GM12892 (cell line): ENCODE measurements at regions not wholly inside any gene's neighbourhood (a gene's known extent, or its start where the extent isn't known, plus 50 kb on each side); places are given as distances from the start of the nearest gene placed in this dataset.

Experiments used
- POLR2A ChIP-seq: IDR thresholded peaks from 2 replicates; pipeline ENCODE4 v1.6.1; 2011; ENCODE audit warnings: low read depth, low read length, control low read depth
- POLR2AphosphoS5 ChIP-seq: IDR thresholded peaks from 2 replicates; pipeline ENCODE4 v1.6.1; 2011; ENCODE audit warnings: low read depth, low read length, control low read depth

DNA sequence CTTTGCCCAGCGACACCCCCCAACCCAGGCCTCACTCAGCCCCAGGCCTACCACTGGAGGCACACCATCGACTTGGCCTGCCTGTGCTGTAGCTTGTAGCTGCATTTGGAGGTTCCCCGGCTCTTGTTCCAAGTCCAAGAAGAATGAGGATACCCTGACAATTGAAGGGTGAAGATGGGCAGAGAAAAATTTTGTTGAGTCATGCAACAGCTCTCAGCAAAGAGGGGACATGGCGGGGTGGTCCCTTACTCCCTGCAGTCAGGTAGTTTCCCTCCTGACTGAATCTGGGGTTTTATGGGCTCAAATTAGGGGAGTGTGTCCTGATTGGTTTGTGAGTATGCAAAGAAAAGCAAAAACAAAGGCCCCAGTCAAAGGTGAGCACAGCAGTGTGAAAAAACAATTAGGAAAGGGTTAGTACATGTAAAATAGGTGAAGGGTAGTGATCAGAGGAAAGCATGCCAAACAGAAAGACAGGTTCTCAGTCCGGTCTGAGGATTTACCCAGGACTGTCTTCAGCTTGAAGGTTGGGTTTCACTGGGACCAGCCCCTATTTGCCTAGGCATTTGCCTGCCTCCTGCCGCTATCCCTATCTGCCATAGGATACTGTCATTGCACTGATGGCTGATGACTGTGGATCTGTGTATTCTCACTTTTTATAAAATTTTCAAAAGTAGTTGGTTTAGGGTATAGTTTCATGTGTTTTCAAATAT, 316.4 kb upstream of the RND3 start:
- TF ChIP-seq POLR2AphosphoS5 (no peak), POLR2A (no peak)
